ENCODE measurements at regions not wholly inside any gene's neighbourhood (a gene's known extent, or its start where the extent isn't known, plus 50 kb on each side); places are given as distances from the start of the nearest gene placed in this dataset.

- DNase-seq (ENCODE audit: low read depth in 1 of 2, low spot score in 1 of 2): no peak
- no peaks in the 10 kb centered on the region for H3K27me3 ChIP-seq (ENCODE audit: insufficient read depth, poor library complexity, severe bottlenecking)
Observed at GRCh38 chr6:15980801-15981200, 148.1 kb upstream of the MYLIP start.

DNA sequence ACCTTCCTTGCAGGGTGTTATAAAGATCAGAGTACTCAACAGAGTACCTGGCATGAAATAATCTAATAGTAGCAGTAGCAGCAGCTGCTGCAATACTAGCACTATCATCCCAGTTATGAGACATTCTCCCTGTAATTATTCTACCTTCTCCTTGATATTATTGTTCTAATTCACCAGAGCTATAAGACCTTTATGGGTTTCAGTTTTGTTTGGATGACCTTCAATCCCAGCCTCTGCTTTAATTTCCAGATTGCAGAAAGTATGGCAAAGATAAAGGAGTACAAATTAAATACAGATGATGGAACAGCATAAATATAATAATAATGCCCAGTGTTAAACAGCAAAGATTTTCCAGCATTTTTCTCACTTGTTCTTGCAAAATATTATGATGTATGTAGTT, 150.5 kb upstream of the MYLIP start:
- TF ChIP-seq REST (IDR thresholded peaks at IDR 0.05; ENCODE audit: insufficient replicate concordance, low read depth) (no peak), GABPA (IDR thresholded peaks at IDR 0.05; ENCODE audit: low read depth) (no peak), SPI1 (IDR thresholded peaks at IDR 0.05; ENCODE audit: borderline replicate concordance, low read depth) (no peak), POLR2AphosphoS5 (IDR thresholded peaks at IDR 0.05; ENCODE audit: low read depth) (no peak), CTCF (IDR thresholded peaks at IDR 0.05; ENCODE audit: insufficient read depth, low read length) (no peak)

More at GRCh38 chr6:15980801-15981200, 148.1 kb upstream of the MYLIP start:
- no peak overlapping the region for H3K4me3 ChIP-seq (replicated peaks; ENCODE audit: insufficient read depth, low read length)
- TF ChIP-seq POLR2AphosphoS5 (IDR thresholded peaks at IDR 0.05; ENCODE audit: low read depth) (no peak), GABPA (IDR thresholded peaks at IDR 0.05; ENCODE audit: low read depth) (no peak), REST (IDR thresholded peaks at IDR 0.05; ENCODE audit: insufficient replicate concordance, low read depth) (no peak), CTCF (IDR thresholded peaks at IDR 0.05; ENCODE audit: insufficient read depth, low read length) (no peak), SPI1 (IDR thresholded peaks at IDR 0.05; ENCODE audit: borderline replicate concordance, low read depth) (no peak)
- no peak overlapping the region for H3K27ac ChIP-seq (replicated peaks)

GRCh38 chr6:15977050-15977449, 151.8 kb upstream of the MYLIP start:
- no peak for DNase-seq (ENCODE audit: low read depth in 1 of 2, low spot score in 1 of 2)
- Histone ChIP-seq H3K27me3 (ENCODE audit: insufficient read depth, poor library complexity, severe bottlenecking) (no peaks in the 10 kb centered on the region), H3K27ac (replicated peaks) (no peak overlapping the region), H3K4me3 (replicated peaks; ENCODE audit: insufficient read depth, low read length) (no peak overlapping the region)
- TF ChIP-seq POLR2AphosphoS5 (IDR thresholded peaks at IDR 0.05; ENCODE audit: low read depth) (no peak), REST (IDR thresholded peaks at IDR 0.05; ENCODE audit: insufficient replicate concordance, low read depth) (no peak), GABPA (IDR thresholded peaks at IDR 0.05; ENCODE audit: low read depth) (no peak), SPI1 (IDR thresholded peaks at IDR 0.05; ENCODE audit: borderline replicate concordance, low read depth) (no peak), CTCF (IDR thresholded peaks at IDR 0.05; ENCODE audit: insufficient read depth, low read length) (no peak)

More for the DNA sequence above, 150.5 kb upstream of the MYLIP start:
- DNase-seq (ENCODE audit: low read depth in 1 of 2, low spot score in 1 of 2): no peak
- Histone ChIP-seq H3K27me3 (ENCODE audit: insufficient read depth, poor library complexity, severe bottlenecking) (no peaks in the 10 kb centered on the region), H3K27ac (replicated peaks) (no peak overlapping the region), H3K4me3 (replicated peaks; ENCODE audit: insufficient read depth, low read length) (no peak overlapping the region)

All from HL-60 (cell line).